Activated CD8-positive, alpha-beta memory T cell treated with anti-CD3 and anti-CD28 coated beads, Interleukin-2, amount 50 U/mL, for 4 hours (primary cell): ENCODE measurements at regions not wholly inside any gene's neighbourhood (a gene's known extent, or its start where the extent isn't known, plus 50 kb on each side); places are given as distances from the start of the nearest gene placed in this dataset.
"Not testable (repeated sequence)": the region's sequence is repeated elsewhere in the genome, so short reads cannot be mapped to it uniquely, and the experiment has no call there.

Experiments
- DNase-seq: peaks from one replicate; pipeline ENCODE4 v3.0.0-alpha.2; 2020

DNA sequence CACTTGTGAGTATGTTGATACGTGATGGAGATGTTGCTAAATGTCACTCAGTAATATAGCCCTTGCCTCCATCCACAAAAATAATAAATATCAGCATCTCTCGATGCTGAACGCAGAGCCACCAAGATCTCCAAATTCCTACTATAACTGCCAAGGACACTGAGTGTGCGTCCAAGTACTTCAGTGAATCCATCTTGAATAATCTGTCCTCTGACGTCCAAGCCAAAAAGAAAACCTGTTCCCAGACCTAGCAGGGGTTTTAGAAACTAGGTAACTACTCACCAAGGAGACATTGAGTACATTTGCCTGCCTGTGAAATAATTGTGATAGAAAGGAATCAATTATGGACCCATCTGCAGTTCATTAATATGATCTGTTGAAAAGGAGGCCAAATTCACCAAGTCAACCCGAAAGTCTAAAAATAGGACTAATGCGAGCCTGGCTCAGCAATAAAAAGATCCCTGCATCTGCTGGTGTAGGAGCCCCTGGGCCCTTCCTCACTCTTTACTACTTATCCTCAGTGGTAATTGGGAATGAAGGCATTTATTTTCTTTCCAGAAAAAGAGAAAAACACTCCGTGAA, 226.9 kb upstream of the IRF2BP2 start:
- no peak for DNase-seq

DNA sequence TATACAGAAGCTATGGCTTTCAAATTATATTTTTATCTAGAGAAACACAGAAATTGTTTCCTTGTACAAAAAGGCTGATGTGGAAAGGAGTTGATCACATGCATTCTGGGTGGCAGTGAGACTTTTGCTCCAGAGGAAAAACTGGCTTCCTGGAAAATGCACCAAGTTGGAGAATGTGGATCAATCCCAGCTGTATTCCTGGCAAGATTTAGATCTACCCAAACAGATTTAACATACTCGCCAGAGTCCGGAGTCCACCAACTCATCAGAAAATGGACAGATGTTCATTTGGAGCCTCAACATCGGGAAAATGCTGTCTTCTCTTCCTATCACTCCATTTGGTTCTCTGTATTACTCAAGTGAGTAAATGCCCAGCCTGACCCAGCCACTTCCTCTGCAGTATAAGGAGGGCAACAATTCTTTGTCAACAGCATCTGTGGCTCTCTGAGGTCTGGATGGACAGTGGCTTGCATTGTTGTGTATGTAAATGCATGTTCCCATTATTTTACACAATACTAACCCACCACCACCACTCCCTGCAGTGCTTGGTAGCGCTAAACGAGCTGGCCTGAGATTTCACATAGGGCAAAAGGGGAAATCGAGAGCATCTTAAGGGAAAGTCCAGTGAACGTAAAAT, 226.2 kb upstream of the IRF2BP2 start:
- no peak for DNase-seq

DNA sequence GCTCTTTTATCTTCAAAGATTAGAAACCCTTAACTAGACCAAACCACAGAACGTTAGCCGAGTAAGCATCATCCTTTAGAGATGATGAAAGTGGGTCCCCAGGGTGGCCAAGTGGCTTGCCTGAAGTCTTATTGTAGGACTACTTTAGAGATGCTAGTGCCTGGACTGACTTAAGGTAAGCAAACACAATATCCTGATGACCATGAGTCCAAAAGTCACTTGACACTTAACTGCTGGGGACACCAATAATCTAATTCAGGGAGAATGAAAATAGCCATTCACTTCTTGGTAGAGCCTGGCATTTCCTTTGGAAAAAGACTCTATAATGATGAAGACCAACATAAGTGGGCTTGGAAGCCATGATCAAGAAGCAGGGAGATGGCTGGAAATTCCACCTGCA, 225.3 kb upstream of the IRF2BP2 start:
- no peak for DNase-seq

DNA sequence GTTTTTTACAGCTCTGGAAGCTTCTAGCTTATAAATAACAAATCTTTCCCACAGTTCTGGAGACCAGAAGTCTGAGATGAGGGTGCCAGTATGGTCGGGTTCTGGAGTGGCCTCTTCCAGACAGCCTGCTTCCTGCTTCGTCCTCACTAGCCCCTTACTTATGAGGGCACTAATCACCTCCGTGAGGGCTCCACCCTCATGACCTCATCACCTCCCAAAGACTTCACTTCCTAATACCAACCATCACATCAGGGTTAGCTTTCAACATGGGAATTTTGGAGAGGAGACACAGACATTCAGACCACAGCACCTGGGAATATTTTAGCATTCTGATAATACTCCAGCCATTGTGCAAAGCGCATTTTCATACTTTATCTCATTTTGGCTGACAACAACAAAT, 223.7 kb upstream of the IRF2BP2 start:
- DNase-seq = no peak

DNA sequence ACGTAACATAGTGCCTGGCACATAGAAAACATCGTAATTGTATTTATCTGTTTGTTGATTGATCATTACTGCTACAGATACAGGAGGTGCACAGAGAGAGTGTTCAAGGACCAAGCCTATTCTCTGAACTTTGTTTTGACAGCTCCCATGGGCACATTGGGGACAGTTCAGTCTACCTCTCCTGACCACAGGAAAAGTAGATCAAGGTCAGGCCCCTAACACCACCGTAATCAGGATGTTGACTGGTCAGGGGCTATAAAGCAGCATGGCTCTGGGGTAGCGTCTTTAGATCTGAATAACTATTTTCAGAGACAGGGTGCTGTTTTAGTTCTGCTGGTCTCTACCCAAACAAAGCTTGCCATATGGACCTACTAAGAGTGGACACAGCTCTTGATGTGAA, 223.1 kb upstream of the IRF2BP2 start:
- DNase-seq = no peak

DNA sequence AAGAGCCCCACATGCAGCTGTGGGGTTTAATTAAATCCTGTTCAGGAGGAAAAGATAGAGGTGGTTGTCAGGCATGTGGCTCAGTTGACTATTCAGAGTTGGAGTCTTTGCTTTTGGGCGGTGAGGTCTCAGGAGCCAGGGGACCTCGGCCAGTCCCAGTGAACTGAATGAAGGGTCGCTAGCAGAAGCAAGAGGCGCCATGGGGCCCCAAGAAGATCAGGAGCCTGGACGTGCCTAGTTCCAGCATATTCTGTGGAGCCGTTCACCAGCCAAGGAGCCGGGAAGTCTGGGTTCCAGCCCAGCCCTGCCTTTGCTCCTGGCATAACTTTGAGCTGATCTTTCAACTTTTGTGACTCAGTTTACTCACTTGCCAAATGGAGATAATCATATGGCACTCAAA, 217.7 kb upstream of the IRF2BP2 start:
- no peak for DNase-seq

DNA sequence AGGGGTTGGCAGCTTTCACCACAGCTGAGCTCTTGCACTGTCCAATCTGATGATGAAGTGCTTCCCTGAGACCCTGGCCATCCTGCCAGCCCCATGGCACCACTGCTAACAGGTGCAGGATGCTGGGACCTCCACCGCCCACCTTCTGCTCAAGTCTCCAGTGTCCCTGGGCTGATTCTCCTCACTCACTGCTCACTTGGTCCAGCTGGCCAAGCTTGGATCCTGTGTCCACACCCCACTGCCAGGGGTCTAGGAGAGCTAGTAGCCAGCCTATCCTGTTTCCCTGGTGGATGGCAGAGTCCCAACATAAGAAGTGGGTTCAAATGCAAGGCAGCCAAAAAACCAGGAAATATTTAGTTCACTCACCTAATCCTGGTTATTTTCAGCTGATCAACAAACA, 217.2 kb upstream of the IRF2BP2 start:
- no peak for DNase-seq

DNA sequence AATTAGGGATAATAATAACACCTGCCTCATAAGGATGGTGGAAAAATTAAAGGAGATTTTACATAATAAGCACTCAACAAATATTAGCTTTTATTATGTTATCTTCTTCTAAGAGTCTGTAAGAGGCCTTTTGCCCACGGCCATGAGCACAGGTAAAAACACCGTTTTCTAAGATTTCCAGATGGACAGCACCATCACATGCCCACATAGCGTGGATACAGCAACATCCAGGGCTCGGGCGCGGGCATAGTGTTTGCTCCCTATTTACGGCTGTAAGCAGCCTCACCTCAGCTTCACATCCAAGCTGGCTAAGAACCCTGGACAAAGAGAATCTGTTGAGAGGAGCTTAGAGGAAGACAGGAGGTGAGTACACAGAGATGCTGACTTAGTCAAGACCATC, 216.4 kb upstream of the IRF2BP2 start:
- DNase-seq = no peak

DNA sequence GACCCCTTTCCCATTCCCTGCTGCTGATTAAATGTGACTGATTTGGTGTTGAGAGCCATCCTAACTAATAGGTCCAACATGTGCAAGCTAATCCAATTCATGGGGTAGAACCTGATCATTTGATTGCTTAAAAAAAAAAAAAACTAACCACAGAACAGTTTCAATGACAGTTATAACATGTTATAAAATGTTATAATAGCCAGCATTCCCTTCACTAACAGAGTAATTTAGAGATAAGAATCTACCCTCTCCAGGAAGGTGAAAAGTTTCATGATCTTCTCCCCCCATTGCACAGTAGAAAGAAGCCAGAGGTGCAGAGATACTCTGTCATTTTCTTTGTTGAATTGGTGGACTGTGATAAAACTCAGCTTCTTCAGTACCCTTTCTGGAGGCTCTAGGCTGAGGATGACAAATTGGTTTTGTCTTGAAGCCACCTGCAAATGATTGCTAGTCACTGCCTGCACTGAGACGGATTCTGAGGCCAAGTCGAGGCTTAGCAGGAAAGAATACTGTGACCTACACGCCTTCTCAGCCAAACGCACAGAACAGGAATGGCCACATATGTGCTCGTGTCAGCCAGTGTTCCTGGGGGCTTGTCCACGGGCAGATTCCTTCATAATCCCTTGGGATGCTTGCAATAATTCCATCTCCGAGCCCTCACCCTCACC, 215.7 kb upstream of the IRF2BP2 start:
- no peak for DNase-seq

DNA sequence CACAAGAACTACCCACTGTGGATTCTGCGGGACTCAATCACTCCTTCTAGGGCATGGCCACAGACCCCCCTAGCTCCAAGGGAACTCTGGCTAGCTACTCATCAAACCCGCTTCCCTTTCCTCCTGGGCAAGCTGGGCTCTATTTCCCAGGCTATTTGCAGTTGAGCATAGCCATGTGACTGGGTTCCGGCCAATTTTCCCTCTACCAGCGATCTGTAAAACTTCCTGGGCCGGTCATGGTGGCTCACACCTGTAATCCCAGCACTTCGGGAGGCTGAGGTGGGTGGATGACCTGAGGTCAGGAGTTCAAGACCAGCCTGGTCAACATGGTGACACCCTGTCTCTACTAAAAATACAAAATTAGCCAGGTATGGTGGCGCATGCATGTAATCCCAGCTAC, 214.9 kb upstream of the IRF2BP2 start:
- DNase-seq = not testable (repeated sequence)

DNA sequence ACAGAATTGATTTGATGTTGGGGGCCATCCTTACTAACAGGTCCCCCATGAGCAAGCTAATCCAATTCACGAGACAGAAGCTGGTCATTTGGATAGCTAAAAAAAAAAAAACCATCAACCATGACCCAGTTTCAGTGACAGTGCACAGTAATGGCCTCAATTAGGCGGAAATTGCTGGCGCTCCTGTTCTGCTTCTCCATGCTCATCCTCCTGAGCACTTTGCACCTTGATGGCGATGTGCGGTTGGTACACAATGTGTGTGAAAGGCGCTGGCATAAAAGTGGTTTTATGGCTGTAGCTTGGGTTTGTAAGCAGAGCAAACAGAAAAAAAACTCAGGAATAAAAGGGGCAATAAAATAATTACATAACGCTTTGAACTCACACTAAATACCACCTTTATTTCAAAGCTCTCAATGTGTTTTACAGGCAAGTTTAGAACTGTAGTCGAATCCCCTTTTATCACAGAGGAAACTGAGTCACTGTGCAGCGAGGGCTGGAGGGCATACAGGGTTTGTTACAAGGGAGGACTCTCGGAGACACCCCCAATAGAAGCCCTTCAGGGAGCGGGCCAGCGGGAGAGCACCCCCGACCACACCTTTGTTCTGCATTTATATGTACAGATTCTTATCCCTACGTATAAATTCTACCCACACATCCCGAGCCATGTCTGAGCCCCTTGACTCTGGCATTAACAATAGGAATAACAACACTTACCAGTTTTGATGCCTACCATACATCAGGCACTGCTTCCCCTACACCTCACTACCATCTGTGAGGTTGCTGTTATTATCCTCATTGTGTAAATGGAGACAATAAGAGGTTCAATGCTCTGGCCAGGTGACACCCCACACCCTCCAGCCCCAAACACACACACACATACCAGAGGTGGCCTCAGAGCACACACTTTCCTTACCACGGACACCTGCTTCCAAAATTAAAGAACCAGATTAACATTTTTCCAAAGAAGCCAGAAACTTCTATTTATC, 213.5 kb upstream of the IRF2BP2 start:
- no peak for DNase-seq

DNA sequence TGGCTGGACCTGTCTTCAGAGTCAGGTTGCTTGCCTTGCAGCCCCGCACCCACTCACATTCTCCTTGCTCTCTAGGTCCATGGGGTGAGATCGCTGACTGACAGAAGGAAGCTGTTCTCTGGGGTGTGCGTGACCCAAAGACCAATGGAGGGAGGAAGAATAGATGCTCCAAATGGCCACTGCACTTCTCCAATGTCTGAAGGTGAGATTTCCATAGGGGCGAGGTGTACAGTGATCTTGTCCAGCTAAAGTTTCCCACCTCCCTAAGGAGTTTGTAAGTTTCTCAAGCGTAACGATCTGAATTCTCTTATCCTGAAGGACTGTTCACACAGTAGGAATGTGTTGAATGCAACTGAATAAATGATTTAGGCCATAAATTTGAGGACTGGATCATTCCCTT, 211.9 kb upstream of the IRF2BP2 start:
- DNase-seq = no peak

DNA sequence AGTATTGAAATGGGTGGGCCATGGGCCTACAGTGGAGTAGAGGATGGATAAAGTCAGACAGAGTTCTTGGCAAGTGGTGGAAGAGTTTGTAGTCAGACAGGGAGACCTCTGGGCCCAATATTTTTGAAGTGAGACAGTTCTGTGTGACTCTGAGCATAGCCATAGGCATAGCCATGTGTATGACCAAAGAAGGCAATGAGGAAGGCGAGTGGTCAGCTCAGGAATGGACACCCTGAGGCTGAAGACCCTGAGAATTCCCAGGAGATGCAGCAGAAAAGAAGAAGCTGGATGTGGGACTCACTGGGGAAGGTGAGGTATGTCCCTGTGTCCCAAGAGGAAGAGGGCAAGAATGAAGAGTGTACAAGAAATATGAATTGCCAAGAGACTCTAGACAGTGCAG, 210.6 kb upstream of the IRF2BP2 start:
- no peak for DNase-seq

DNA sequence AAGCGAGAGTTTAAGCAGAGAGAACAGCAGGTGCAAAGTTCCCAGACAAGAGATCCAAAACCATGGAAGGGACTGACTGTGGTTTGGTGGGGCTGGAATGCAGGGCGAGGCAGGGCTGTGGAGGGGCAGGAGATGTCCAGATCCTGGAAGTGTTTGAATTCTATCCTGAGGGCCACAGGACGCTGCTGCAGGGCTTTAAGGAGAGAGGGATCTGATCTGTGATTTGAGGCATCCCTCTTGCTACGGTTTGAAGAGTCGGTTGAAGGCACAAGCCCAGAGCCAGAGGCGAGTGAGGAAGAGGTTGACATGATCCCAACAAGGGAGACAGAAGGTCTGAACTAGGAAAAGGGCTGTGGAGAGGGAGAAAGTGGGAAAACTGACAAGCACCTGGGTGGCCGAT, 209.9 kb upstream of the IRF2BP2 start:
- not testable (repeated sequence) for DNase-seq

DNA sequence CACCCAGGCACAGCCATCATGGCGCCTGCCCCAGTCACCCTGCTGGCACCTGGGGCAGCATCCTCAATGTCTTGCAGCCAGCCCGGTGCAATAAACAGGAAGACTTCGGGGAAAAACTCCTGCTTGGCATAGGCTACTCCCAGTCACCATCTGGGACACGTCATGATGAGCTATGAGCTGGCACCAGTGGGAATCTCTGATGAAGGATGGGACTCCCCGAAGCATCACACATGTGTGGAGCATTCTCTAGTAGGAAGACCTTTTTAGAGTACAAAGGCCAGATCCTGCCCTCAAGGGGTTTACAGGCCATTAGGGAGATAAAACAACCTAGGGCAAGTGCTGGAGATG, 208.0 kb upstream of the IRF2BP2 start:
- DNase-seq = not testable (repeated sequence)

DNA sequence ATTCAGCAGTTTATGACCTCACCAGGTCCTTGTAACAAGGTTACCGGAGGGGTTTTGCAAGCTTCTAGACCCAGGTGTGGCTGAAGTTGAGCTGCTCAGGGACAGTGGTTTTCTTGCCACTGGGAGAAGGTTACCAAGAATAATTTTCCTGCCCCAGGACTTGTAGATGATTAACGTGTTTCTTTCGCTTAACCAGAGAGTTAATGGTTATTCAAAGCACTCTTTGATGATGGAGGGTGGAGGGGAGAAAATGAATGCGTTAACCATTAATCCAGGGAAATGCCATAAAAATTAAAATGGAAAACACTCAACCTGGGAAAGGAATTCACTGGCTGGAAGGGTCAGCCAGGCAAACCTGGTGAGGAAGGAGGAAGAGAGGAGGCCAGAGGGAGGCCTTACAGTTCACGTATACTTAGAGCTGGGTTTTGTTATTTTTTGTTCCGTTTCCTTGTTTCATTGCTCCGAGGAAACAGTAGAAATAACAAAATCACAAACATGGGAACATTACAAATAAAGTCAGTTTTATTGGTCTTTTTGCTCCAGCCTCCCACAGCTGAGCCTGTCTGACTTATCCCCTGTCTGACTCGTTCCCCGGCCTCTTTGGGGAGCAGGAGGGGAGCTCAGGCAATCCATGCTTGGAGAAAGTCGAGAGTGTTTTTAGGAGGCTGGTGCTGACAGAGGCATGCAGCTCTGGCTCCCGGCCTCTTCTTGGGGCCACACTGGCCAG, 207.5 kb upstream of the IRF2BP2 start:
- DNase-seq = not testable (repeated sequence)

DNA sequence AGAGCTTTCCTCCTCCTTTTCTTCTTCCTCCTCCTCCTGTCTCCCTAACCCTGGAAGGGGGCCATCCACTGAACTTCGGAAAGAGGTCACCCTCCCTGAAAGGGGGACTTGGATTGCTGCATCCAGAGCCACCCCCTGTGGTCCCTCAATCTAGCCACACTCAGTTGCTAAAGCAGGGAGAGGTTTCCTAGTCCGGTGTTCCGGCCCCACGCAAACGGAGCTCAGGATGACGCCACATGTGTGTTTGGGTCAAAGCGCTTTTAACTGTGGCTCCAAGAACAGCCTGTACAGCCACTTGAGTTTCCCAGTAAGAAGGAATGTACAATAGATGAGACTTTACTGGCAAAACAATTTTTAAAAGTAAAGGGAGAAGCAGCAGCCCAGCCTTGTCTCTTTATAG, 206.9 kb upstream of the IRF2BP2 start:
- not testable (repeated sequence) for DNase-seq

DNA sequence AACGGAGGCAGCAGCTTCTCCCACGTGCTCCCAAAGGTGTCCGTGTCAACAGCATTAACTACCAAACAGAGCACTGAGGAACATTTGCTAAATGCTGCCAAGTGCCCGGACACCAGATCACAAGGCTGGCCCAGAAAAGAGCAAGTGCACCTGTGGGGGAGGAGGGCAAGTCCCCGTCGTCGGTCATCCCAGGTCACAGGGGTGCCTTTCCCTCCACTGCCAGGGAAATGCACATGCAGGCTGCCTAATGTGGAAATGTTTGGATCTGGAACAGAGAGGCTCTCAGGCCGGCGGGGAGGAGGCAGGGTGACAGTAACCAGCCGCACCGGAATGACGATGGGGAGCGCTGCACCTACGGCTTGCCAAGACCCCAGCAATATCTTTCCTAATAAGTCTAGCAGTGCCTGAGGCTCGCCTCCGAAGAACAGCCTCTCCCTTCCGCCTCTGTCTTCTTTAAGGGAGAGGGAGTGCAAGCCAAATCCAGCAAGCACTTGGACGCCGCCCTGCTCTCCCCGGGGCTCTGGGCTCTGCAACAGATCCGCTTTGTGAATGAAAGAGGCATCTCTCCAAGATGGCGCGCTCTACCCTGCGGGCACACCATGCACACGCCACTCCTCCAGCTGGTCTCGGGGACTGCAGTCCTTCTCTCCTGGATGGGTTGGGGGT, 206.3 kb upstream of the IRF2BP2 start:
- DNase-seq = not testable (repeated sequence)

DNA sequence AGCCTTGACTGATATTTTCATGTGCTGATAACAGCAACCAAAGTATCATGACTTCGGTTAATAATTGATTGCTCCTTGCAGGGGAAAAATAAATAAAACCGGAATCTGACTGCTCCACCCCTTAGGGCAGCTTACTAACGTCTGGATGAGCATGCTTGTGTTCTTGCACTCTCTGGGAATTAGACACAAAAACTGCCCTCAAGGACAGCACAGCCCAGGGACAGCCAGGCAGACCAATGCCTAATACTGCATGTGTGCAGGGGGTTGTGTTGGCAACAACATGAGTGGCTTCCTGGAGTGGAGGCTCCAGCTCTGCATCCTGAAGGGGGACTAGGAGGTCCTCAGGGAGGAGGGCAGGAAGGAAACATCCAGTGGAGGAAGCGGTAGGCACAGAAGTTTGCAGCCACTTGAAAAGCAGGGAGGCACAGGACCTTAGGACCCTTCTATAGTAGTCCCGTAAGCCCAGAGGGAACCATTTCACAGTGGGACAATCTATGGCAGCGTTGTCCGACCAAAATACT, 205.4 kb upstream of the IRF2BP2 start:
- not testable (repeated sequence) for DNase-seq

DNA sequence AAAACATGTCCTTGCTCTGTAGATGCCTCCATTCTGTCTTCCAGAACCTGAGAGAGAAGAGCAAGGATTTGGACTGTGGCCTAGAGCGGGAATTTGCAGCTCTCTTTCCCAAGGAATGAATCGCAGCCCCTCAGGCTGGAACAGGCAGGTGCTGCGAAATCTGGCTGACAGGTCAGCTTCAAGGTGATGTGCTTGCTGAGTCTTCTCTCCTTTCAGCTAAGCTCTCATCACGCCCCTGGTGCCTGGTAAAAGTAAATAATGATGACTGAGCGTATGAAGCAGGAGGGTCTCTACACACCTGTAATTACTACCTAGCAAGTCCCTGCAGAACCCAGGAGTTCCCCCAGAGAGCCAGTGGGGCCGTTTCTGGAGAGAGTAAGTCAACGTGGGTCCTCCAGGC, 204.3 kb upstream of the IRF2BP2 start:
- DNase-seq = not testable (repeated sequence)

DNA sequence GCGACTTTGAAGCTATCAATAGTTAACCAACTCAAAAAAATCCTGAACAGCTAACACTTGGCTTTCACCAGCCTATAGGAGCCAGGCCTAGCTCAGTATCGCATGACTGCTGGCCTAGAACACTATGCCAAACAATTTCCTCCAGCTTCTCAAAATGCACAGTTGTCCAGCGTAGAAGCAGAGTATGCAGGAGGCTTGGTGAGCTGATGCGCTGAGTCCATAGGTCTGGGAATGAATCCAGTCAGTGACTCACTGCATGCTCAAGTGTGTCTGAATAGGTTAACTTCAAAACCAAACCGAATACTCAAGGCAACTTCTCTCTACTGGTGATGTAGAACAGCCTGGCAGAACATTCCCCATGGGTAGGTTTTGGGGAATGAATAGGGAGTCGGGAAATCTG, 201.8 kb upstream of the IRF2BP2 start:
- not testable (repeated sequence) for DNase-seq

DNA sequence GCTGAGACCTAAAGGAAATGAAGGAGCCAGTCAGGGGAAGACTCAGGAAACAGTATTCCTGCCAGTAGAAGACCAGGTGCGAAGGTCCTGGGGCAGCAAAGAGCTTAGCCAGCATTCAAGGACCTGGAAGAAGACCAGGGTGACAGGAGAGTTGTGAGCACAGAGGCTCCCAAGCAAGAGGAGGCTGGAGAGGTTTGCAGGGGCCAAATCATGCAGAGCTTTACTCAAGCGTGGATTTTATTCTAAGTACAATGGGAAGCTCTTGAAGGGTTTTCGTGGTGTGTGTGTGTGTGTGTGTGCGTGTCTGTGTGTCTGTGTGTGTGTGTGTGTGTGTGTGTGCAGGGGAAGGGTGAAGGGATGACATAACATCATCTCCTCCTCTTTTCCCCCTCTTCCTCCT, 200.7 kb upstream of the IRF2BP2 start:
- not testable (repeated sequence) for DNase-seq
